SU-DHL-6 (cell line): ENCODE measurements at regions not wholly inside any gene's neighbourhood (a gene's known extent, or its start where the extent isn't known, plus 50 kb on each side); places are given as distances from the start of the nearest gene placed in this dataset.

Source experiments
- CTCF ChIP-seq: fragments of 200-600 bp; sonication (generic); IDR thresholded peaks from one replicate; pipeline ENCODE4 v1.5.1; 2017; ENCODE audit warnings: antibody characterized with exemption, mild to moderate bottlenecking, low read length, moderate library complexity; ENCODE audit not compliant: insufficient read depth, poor library complexity, severe bottlenecking
- EZH2phosphoT487 ChIP-seq: fragments of 200-600 bp; sonication (generic), shearing (Covaris generic); conservative IDR thresholded peaks from 2 replicates; pipeline ENCODE4 v1.6.1; 2018; ENCODE audit warnings: mild to moderate bottlenecking, antibody characterized with exemption, low read length, moderate library complexity, mixed read lengths

GRCh38 chr16:73150786-73151185 lies 102.9 kb upstream of the ZFHX3 start:
- TF ChIP-seq CTCF: no peak
- TF ChIP-seq EZH2phosphoT487: no peak
